DND-41 (cell line): ENCODE measurements at regions not wholly inside any gene's neighbourhood (a gene's known extent, or its start where the extent isn't known, plus 50 kb on each side); places are given as distances from the start of the nearest gene placed in this dataset.

Experiments used
- CTCF ChIP-seq: IDR thresholded peaks from 2 replicates; pipeline ENCODE4 v1.5.1; 2012; ENCODE audit warnings: borderline replicate concordance, low read length, moderate library complexity, mild to moderate bottlenecking; ENCODE audit not compliant: poor library complexity, severe bottlenecking; ENCODE audit errors: extremely low read depth
- EZH2 ChIP-seq: IDR thresholded peaks from 3 replicates; pipeline ENCODE4 v1.6.1; 2012; ENCODE audit warnings: borderline replicate concordance, low read depth, mild to moderate bottlenecking, moderate library complexity, low read length, inconsistent platforms; ENCODE audit not compliant: severe bottlenecking

- TF ChIP-seq CTCF (no peak), EZH2 (no peak)
These were observed 1326.8 kb upstream of the TMEFF2 start for GRCh38 chr2:193521523-193521922.
